AG04449 (cell line): ENCODE measurements at regions not wholly inside any gene's neighbourhood (a gene's known extent, or its start where the extent isn't known, plus 50 kb on each side); places are given as distances from the start of the nearest gene placed in this dataset.

Source experiments
- CTCF ChIA-PET: fragments of 350-600 bp; formaldehyde crosslinking; extraction: SDS; loops from one replicate; lab custom pipeline; 2021; ENCODE audit warnings: antibody characterized with exemption; lab: Yijun Ruan, JAX
- POLR2A ChIA-PET: fragments of 400-600, 350-600 bp; formaldehyde crosslinking; extraction: SDS; loops from one replicate; lab custom pipeline; 2020; ENCODE audit warnings: antibody characterized with exemption, inconsistent platforms; lab: Yijun Ruan, JAX
- DNase-seq: peaks from one replicate; pipeline ENCODE4 v3.0.0-alpha.2; 2010; ENCODE audit warnings: low read depth, low spot score
- H3K4me3 ChIP-seq: 2 replicates; pipeline ENCODE4 v1.5.1; 2011; ENCODE audit warnings: low read depth, mild to moderate bottlenecking, control low read depth, low read length
- CTCF ChIP-seq: IDR thresholded peaks from one replicate; pipeline ENCODE4 v1.5.1; 2011; ENCODE audit warnings: mild to moderate bottlenecking, moderate library complexity, low read length, control low read depth, inconsistent platforms; ENCODE audit not compliant: insufficient read depth; ENCODE audit errors: missing control alignments

- no peak overlapping the region for H3K4me3 ChIP-seq
- CTCF ChIA-PET, result no interaction called here
- no peak for DNase-seq
- no peak for TF ChIP-seq CTCF
- POLR2A ChIA-PET, result no interaction called here
These were observed 80.4 kb downstream of the CTAGE1 start for GRCh38 chr18:22337306-22337705.

- POLR2A ChIA-PET, result no interaction called here
- DNase-seq, result no peak
- TF ChIP-seq CTCF, result no peak
- CTCF ChIA-PET, result no interaction called here
- no peak overlapping the region for H3K4me3 ChIP-seq
These were observed 81.3 kb downstream of the CTAGE1 start for GRCh38 chr18:22336406-22336805.

- no peak for TF ChIP-seq CTCF
- ChIA-PET POLR2A (no interaction called here), CTCF (interaction anchor here (1.3 kb wide), 1 partner anchor 8 kb away, joined by 3 read pairs; no protein-coding TSS in a partner anchor)
- no peak overlapping the region for H3K4me3 ChIP-seq
- no peak for DNase-seq
These were observed 82.0 kb downstream of the CTAGE1 start for GRCh38 chr18:22335731-22336198.

- no peak overlapping the region for H3K4me3 ChIP-seq
- ChIA-PET CTCF (no interaction called here), POLR2A (no interaction called here)
- TF ChIP-seq CTCF, result no peak
- DNase-seq, result no peak
These were observed 83.1 kb downstream of the CTAGE1 start for GRCh38 chr18:22334567-22334966.

GRCh38 chr18:22332590-22332989 is 85.1 kb downstream of the CTAGE1 start:
- H3K4me3 ChIP-seq, result no peak overlapping the region
- DNase-seq, result no peak
- ChIA-PET POLR2A (no interaction called here), CTCF (interaction anchor here (1.2 kb wide), 1 partner anchor 9 kb away, joined by 4 read pairs; no protein-coding TSS in a partner anchor)
- TF ChIP-seq CTCF, result no peak

- DNase-seq, result no peak
- no peak overlapping the region for H3K4me3 ChIP-seq
- ChIA-PET POLR2A (no interaction called here), CTCF (no interaction called here)
- no peak for TF ChIP-seq CTCF
These were observed 87.2 kb downstream of the CTAGE1 start for GRCh38 chr18:22330508-22330907.
